Epidermal melanocyte (primary cell): ENCODE measurements at regions not wholly inside any gene's neighbourhood (a gene's known extent, or its start where the extent isn't known, plus 50 kb on each side); places are given as distances from the start of the nearest gene placed in this dataset.

Experiments used
- DNase-seq: peaks from one replicate; pipeline ENCODE4 v3.0.0; 2011; ENCODE audit warnings: low spot score; ENCODE audit not compliant: insufficient read length

GRCh38 chr11:131231317-131231940 lies 139.0 kb upstream of the NTM start:
- no peak for DNase-seq

GRCh38 chr11:131232261-131232660 lies 138.2 kb upstream of the NTM start:
- no peak for DNase-seq

GRCh38 chr11:131234221-131234620 lies 136.2 kb upstream of the NTM start:
- DNase-seq, result no peak

- DNase-seq, result no peak
These were observed 134.8 kb upstream of the NTM start for GRCh38 chr11:131235328-131236298.

- DNase-seq, result no peak
These were observed 130.0 kb upstream of the NTM start for GRCh38 chr11:131240421-131240820.

- DNase-seq, result no peak
These were observed 127.9 kb upstream of the NTM start for GRCh38 chr11:131242476-131243000.

- no peak for DNase-seq
These were observed 124.3 kb upstream of the NTM start for GRCh38 chr11:131246156-131246555.

- DNase-seq, result no peak
These were observed 123.8 kb upstream of the NTM start for GRCh38 chr11:131246663-131247062.

GRCh38 chr11:131248588-131248987 lies 121.8 kb upstream of the NTM start:
- DNase-seq, result no peak

- no peak for DNase-seq
These were observed 117.2 kb upstream of the NTM start for GRCh38 chr11:131253142-131253655.

GRCh38 chr11:131253656-131254151 lies 116.7 kb upstream of the NTM start:
- DNase-seq, result no peak

GRCh38 chr11:131254254-131254653 lies 116.2 kb upstream of the NTM start:
- no peak for DNase-seq

- DNase-seq, result no peak
These were observed 96.2 kb upstream of the NTM start for GRCh38 chr11:131274233-131274632.

- DNase-seq, result no peak
These were observed 94.8 kb upstream of the NTM start for GRCh38 chr11:131275580-131275979.

- DNase-seq, result no peak
These were observed 91.9 kb upstream of the NTM start for GRCh38 chr11:131278472-131278871.

- DNase-seq, result no peak
These were observed 90.6 kb upstream of the NTM start for GRCh38 chr11:131279654-131280384.

GRCh38 chr11:131281316-131281715 lies 89.1 kb upstream of the NTM start:
- no peak for DNase-seq

GRCh38 chr11:131284041-131284440 lies 86.4 kb upstream of the NTM start:
- DNase-seq, result no peak

- DNase-seq, result no peak
These were observed 81.8 kb upstream of the NTM start for GRCh38 chr11:131288521-131289091.

GRCh38 chr11:131290185-131290584 lies 80.2 kb upstream of the NTM start:
- DNase-seq, result no peak

GRCh38 chr11:131295986-131296385 lies 74.4 kb upstream of the NTM start:
- no peak for DNase-seq
